Stomach (tissue), 8 donors: ENCODE measurements at regions not wholly inside any gene's neighbourhood (a gene's known extent, or its start where the extent isn't known, plus 50 kb on each side); places are given as distances from the start of the nearest gene placed in this dataset.

ENCODE experiments used
- DNase-seq, 2 donors: peaks; one replicate each; pipeline versions ENCODE4 v3.0.0 to v3.0.0-alpha.2; 2013 to 2019
- H3K27ac ChIP-seq, 5 donors: fragments of 200-600 bp in 4 of 5; sonication (generic) in 4 of 5; one replicate each; pipeline ENCODE4 v1.5.1; 2013 to 2019; ENCODE audit warnings: mild to moderate bottlenecking in 1 of 5, moderate library complexity in 1 of 5
- H3K27me3 ChIP-seq, 3 donors: fragments of 200-600 bp; sonication (generic); one replicate each; pipeline ENCODE4 v1.5.1; 2017 to 2019; ENCODE audit warnings: mixed run types in 1 of 3
- H3K36me3 ChIP-seq, 4 donors: fragments of 200-600 bp; sonication (generic); 1 replicate in 3 of 4; 2 replicates in 1 of 4; pipeline ENCODE4 v1.5.1; 2016 to 2019
- H3K4me1 ChIP-seq, 4 donors: fragments of 200-600 bp; sonication (generic); one replicate each; pipeline ENCODE4 v1.5.1; 2016 to 2019
- H3K4me3 ChIP-seq, 4 donors: fragments of 200-600 bp; sonication (generic) in 3 of 4; one replicate each; pipeline ENCODE4 v1.5.1; 2016 to 2019; ENCODE audit warnings: mild to moderate bottlenecking in 1 of 4
- H3K9me3 ChIP-seq, 4 donors: fragments of 200-600 bp; sonication (generic); one replicate each; pipeline ENCODE4 v1.5.1; 2016 to 2019
- CTCF ChIP-seq, 7 experiments: fragments of 450-650 bp in 4 of 7; fragments of 200-600 bp in 3 of 7; sonication (generic) in 3 of 7; IDR thresholded peaks; one replicate each; pipeline ENCODE4 v1.5.1; 2016 to 2019; ENCODE audit warnings: antibody characterized with exemption in 7 of 7, control low read depth in 2 of 7, mild to moderate bottlenecking in 1 of 7
- EP300 ChIP-seq: sonication (generic); formaldehyde crosslinking; IDR thresholded peaks from one replicate; pipeline ENCODE4 v1.6.1; 2017; ENCODE audit warnings: antibody characterized with exemption
- POLR2A ChIP-seq, 4 donors: fragments of 450-650 bp; IDR thresholded peaks; one replicate each; pipeline ENCODE4 v1.6.1; 2016; ENCODE audit warnings: antibody characterized with exemption in 4 of 4, control low read depth in 2 of 4, mild to moderate bottlenecking in 1 of 4, moderate library complexity in 1 of 4
- POLR2AphosphoS5 ChIP-seq, 3 donors: sonication (generic); formaldehyde crosslinking; IDR thresholded peaks; one replicate each; pipeline ENCODE4 v1.6.1; 2016; ENCODE audit warnings: antibody characterized with exemption in 3 of 3
- WGBS, 5 donors: extraction: QIAGEN DNeasy Blood & Tissue Kit in 3 of 5; methylation state at CpG; one replicate each; pipeline versions ENCODE4 v1.1.5 to v1.1.7; 2013 to 2018; 5-methylcytosine and 5-hydroxymethylcytosine counted together
- intact Hi-C: fragments of 100-400 bp; cut with DNase I; formaldehyde crosslinking; loops from one replicate; pipeline ENCODE4 v1.15.1; 2023; ENCODE audit warnings: low total_unique reads
- donor health status: healthy with polysubstance abuse.
- donor health status: Bipolar disorder and iron deficiency.
- donor health status: healthy.

- intact Hi-C loops = no loop called here
- peak in 1 of 2 donors; percentile 53 for DNase-seq
- no peak overlapping the region for H3K27ac ChIP-seq
- H3K27me3 ChIP-seq = peaks cover 0 to 11% (median 0%) of the 10 kb centered on the region in 3 donors
- no peaks in the 10 kb centered on the region for H3K36me3 ChIP-seq
- 38 to 62% (median 58%) methylated on average over 14 to 15 of the region's 15 CpGs for WGBS, 5 donors
- peaks cover 0 to 11% (median 10%) of the 10 kb centered on the region in 4 donors for H3K9me3 ChIP-seq
- TF ChIP-seq EP300 = no peak
- TF ChIP-seq CTCF (IDR thresholded peaks at IDR 0.05) = no peak
- no peak for TF ChIP-seq POLR2A (IDR thresholded peaks at IDR 0.05)
- no peak for TF ChIP-seq POLR2AphosphoS5 (IDR thresholded peaks at IDR 0.05)
- no peak overlapping the region for H3K4me3 ChIP-seq
- H3K4me1 ChIP-seq = peaks cover 0 to 12% (median 5%) of the 10 kb centered on the region in 4 donors
Measured at GRCh38 chr22:44380756-44381486, 68.2 kb upstream of the SHISAL1 start.

- no peak overlapping the region for H3K27ac ChIP-seq
Measured at GRCh38 chr22:44379817-44380755, 67.3 kb upstream of the SHISAL1 start.

GRCh38 chr22:44378380-44378779 is 65.6 kb upstream of the SHISAL1 start:
- intact Hi-C loops = no loop called here
- no peak for TF ChIP-seq POLR2A (IDR thresholded peaks at IDR 0.05)
- TF ChIP-seq EP300 = no peak
- no peak for TF ChIP-seq CTCF (IDR thresholded peaks at IDR 0.05)
- Histone ChIP-seq H3K4me3 (no peak overlapping the region), H3K9me3 (peaks cover 0 to 28% (median 21%) of the 10 kb centered on the region in 4 donors), H3K27me3 (peaks cover 0 to 11% (median 0%) of the 10 kb centered on the region in 3 donors), H3K36me3 (no peaks in the 10 kb centered on the region), H3K4me1 (peaks cover 0 to 12% (median 5%) of the 10 kb centered on the region in 4 donors), H3K27ac (no peak overlapping the region)
- no peak for DNase-seq

More at GRCh38 chr22:44379817-44380755, 67.3 kb upstream of the SHISAL1 start:
- Histone ChIP-seq H3K27me3 (peaks cover 0 to 11% (median 0%) of the 10 kb centered on the region in 3 donors), H3K4me3 (no peak overlapping the region), H3K9me3 (peaks cover 0 to 19% (median 17%) of the 10 kb centered on the region in 4 donors), H3K4me1 (peaks cover 0 to 12% (median 5%) of the 10 kb centered on the region in 4 donors), H3K36me3 (no peaks in the 10 kb centered on the region)
- no peak for DNase-seq
- WGBS, 5 donors = 70 to 83% (median 77%) methylated on average over 14 of the region's 14 CpGs
- TF ChIP-seq CTCF (IDR thresholded peaks at IDR 0.05) (no peak), EP300 (no peak), POLR2A (IDR thresholded peaks at IDR 0.05) (no peak), POLR2AphosphoS5 (IDR thresholded peaks at IDR 0.05) (no peak)
- intact Hi-C loops = no loop called here

- Histone ChIP-seq H3K27ac (no peak overlapping the region), H3K27me3 (peaks cover 0 to 8% (median 0%) of the 10 kb centered on the region in 3 donors), H3K9me3 (peaks cover 0 to 28% (median 21%) of the 10 kb centered on the region in 4 donors), H3K4me1 (peaks cover 0 to 1% (median 0%) of the 10 kb centered on the region in 4 donors), H3K4me3 (no peak overlapping the region), H3K36me3 (no peaks in the 10 kb centered on the region)
- TF ChIP-seq CTCF (IDR thresholded peaks at IDR 0.05) (no peak), POLR2A (IDR thresholded peaks at IDR 0.05) (no peak), POLR2AphosphoS5 (IDR thresholded peaks at IDR 0.05) (no peak), EP300 (no peak)
- intact Hi-C loops = no loop called here
- no peak for DNase-seq
- 46 to 70% (median 62%) methylated on average over 1 of the region's 1 CpG for WGBS, 5 donors
Measured at GRCh38 chr22:44375451-44375850, 62.7 kb upstream of the SHISAL1 start.
